HG03139 (cell line): ENCODE measurements at regions not wholly inside any gene's neighbourhood (a gene's known extent, or its start where the extent isn't known, plus 50 kb on each side); places are given as distances from the start of the nearest gene placed in this dataset.

ENCODE experiments used
- ATAC-seq: cut with Tn5 transposase; IDR thresholded peaks from one replicate; pipeline ENCODE4 v1.9.1; 2021; ENCODE audit not compliant: unreplicated experiment

GRCh38 chr16:80054647-80055046 is 454.1 kb upstream of the MAF start:
- ATAC-seq, result no peak

GRCh38 chr16:80051040-80051439 is 450.5 kb upstream of the MAF start:
- no peak for ATAC-seq

DNA sequence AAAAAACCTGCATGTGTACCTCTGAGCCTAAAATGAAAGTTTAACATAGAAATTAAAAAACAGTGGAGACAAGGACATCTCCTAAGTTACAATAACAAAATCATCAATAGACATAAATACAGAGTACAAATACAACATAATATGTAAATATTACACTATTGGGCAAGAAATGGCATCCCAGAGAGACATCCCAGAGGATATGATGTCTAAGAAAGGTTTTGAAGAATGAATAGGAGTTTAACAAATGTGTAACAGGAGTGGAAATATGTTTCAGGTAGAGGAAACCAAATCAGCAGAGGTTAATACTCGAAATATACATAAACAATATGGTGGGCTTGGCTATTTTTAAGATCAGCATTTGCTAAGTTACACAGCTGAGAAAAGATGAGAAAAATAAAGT is 447.7 kb upstream of the MAF start:
- no peak for ATAC-seq

- ATAC-seq, result no peak
These were observed 447.3 kb upstream of the MAF start for GRCh38 chr16:80047842-80048241.

- no peak for ATAC-seq
These were observed 446.3 kb upstream of the MAF start for GRCh38 chr16:80046848-80047247.

DNA sequence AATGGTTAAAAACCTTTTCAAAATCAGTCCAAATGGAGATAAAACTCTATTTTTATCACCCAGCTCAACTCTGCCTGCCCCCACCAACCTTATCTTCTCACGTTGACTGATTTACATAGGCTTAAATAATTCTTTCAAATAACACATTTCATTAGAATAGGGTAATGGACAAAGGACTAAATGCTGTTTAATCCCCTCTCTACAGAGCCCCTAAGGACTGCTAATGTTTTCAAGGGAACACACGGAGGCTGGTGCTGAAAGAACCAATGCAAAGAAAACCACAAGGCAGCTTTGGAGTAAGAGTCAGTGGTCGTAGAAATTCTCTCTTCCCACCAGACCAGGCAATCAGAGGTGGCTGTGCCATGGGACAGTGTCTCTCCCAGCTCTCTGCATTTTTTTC is 445.7 kb upstream of the MAF start:
- ATAC-seq, result no peak

GRCh38 chr16:80045861-80046260 is 445.3 kb upstream of the MAF start:
- ATAC-seq, result no peak

DNA sequence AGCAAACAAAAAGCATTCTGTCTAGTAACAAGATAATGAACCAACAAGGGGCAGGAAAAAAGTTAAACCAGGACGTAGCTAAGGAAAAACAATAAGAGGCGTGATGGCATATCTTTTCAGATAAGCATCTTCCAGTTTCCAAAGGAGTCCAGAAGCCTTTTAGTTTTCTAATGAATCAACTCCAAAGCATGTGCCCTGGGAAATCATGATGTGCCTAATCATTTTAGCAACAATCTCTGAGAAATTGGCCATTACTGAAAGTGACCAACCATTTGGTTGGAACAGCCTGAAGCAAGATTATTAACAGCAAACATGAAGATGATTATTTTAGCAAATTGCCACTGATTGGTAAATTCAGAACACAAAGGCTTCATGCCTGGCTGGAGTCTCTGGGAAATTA is 440.9 kb upstream of the MAF start:
- no peak for ATAC-seq

GRCh38 chr16:80040814-80041213 is 440.3 kb upstream of the MAF start:
- ATAC-seq, result no peak

- ATAC-seq, result no peak
These were observed 439.9 kb upstream of the MAF start for GRCh38 chr16:80040413-80040812.

GRCh38 chr16:80039777-80040176 is 439.2 kb upstream of the MAF start:
- no peak for ATAC-seq

DNA sequence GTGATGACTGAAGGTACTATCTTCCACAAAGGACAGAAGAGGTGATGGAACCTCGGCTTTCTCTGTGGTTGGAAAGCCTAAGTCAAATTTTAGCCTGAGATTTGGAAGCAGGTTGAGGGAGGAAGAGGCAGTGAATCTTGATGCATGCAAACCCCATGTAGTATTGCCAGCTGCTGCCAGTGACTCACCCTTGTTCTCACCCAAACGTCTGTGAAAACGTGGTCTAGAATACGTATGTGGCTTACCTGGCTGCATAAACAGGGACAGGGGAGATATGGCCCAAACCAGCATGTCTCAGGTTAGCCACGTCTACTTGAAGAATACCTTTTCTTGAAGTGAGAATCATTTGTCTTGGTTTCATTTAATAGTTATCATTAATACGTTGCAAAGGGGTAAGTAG is 438.0 kb upstream of the MAF start:
- no peak for ATAC-seq

DNA sequence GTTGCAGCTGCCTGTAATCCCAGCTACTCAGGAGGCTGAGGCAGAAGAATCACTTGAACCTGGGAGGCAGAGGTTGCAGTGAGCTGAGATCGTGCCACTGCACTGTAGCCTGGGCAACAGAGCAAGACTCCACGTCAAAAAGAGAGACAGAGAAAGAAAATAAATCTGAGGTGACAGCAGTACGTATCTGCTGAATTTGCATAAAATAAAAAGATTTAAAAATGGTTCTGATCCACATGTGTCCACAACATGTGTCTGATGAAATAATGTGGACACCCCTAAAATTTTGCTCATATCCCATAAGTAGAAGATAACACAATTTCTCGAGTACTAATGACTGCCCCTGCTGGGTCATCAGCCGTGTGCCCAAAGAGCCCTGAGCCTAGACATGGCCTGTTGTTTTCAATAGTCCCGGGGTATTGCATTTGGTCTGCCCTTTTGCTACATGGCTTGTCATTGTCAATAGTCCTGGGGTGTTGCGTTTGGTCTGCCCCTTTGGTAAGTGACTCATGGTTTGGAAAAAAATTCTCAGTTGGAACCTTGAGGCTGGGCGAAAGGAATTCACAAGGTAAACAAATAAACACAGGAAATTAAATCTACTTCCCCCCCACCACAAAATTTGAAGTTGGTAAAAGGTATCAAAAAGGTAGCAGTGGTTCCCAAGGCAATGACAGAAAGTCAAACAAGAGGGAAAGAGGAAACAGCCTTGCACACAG is 434.6 kb upstream of the MAF start:
- ATAC-seq, result no peak

- ATAC-seq, result no peak
These were observed 433.9 kb upstream of the MAF start for GRCh38 chr16:80034469-80034826.

DNA sequence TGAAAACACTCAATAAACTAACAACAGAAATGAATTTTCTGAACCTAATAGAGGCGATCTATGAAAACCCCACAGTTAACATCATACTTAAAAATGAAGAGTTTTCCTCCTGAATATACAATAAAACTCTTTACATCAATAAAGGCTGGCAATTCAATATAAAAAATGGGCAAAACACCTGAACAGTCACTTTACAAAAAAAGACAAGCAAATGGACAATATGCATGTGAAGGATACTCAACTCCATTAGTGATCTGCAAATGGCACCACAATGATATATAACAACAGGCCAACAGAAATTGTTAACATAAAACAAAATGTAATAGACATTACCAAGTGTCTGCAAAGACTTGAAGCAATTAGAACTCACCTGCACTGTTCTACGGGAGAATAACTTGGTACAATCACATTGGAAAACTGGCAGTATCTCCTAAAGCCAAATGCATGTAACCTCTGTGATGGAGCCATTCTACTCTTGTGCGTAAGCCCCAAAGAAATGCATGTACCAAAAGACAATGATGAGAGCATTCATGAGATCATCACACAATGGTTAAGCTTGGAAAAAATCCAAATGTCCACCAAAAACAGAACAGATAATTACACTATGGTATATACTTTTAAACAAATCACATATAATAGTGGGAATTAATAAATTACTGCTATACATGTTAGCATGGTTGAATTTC is 433.4 kb upstream of the MAF start:
- no peak for ATAC-seq

DNA sequence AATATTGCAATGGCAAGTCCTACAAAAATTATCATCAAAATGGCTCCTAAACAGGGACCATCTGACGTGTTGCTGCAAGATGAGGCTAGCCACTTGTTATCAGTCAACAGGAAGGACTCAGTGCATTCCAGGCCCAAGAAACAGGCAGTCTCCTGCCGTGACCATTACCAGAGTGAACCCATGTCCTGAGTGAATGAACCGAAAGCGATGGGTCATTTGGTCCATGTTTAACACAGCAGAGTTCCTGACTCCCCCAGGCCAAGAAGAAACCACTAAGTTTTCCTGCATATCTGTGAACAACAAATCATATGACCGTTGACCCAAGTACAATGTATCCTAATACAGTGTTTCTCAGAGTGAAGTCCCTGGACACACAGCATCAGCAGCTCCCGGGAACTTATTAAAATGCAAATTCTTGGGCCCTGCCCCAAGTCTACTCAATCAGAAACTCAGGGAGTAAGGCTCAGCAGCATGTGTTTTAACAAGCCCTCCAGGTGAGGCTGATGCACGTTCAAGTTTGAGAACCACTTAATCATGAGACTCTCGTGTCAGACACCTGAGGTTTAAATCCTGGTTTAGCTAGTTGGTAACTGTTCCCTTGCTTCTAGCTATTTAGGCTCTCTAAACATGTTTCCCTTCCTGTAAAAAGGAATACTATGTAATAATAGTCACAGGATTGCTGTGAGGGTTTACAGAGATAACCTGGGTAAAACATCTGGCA is 429.4 kb upstream of the MAF start:
- ATAC-seq, result no peak

GRCh38 chr16:80029381-80029630 is 428.8 kb upstream of the MAF start:
- no peak for ATAC-seq

DNA sequence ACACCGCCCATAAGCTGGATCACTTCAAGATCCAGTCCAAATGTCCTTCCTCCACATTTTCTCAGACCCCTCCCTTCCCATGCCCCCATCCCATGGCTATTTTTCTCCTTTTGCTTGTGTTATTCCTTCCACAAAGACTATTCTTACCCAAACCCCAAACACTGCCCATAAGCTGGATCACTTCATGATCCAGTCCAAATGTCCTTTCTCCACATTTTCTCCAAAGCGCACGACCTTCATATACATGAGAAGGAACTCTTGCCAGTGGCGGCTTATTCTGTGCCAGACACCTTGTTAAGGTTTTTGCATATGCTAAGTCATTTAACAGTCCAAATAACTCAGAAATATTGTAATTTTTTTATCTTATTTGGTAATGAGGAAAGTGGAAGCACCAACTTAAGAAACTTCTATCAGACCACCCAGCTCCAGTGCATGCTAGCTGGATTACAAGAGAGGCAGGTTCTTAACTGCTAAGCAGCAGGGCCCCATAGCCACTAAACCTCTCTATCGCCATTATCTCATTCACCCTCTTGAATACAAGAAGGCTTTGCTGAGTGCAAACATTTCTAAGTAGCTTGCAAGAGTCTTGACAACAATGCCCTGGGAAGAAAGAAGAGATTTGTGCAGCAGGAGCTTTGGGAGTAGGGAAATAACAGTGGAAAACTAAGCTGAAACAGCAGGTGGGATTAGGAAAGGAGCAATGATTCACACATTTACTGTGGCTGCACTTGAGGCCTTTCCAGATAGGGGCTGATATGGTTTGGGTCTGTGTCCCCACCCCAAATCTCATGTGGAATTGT is 428.2 kb upstream of the MAF start:
- ATAC-seq, result no peak

- no peak for ATAC-seq
These were observed 426.7 kb upstream of the MAF start for GRCh38 chr16:80027007-80027965.

GRCh38 chr16:80025236-80025635 is 424.7 kb upstream of the MAF start:
- ATAC-seq, result no peak

DNA sequence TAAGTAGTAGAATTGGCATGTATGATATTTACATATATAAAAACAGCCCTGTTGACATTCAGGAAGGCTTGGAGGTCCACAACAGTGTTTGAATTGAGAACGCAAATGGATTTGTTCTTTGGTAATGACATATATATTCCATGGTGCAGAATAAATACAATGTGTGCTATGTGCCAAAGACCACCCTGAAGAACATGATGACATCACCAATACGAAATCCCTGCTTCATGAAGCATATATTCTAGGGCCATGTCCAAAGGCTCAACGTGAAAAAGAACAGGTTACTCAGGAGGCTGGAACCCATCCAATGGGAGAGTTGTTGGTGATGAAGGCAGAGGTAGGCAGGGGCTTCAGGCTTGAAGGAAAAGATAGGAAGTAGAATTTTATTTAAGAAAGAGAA is 423.9 kb upstream of the MAF start:
- ATAC-seq, result no peak
